ENCODE measurements at regions not wholly inside any gene's neighbourhood (a gene's known extent, or its start where the extent isn't known, plus 50 kb on each side); places are given as distances from the start of the nearest gene placed in this dataset.
"Not testable (repeated sequence)": the region's sequence is repeated elsewhere in the genome, so short reads cannot be mapped to it uniquely, and the experiment has no call there.

DNA sequence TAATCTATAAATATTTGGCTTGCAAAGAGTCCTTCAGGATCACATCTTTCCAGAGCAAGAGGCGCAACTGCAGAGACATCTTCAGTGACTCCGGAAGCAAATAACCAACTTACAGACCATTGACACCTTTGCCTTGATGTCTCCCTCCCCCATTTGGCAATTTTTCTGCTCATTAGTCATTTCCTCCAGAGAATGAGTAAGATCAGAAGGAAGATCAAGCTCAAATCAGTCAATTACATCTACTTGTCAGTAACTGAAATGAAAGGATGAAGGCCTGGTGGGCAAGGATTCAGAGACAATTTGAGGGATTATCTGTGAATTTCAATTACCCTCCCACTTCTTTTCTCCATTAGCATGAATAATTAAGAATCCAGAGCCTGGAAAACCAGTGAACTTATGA lies 665.6 kb upstream of the CPEB2 start:
- DNase-seq: no peak

DNA sequence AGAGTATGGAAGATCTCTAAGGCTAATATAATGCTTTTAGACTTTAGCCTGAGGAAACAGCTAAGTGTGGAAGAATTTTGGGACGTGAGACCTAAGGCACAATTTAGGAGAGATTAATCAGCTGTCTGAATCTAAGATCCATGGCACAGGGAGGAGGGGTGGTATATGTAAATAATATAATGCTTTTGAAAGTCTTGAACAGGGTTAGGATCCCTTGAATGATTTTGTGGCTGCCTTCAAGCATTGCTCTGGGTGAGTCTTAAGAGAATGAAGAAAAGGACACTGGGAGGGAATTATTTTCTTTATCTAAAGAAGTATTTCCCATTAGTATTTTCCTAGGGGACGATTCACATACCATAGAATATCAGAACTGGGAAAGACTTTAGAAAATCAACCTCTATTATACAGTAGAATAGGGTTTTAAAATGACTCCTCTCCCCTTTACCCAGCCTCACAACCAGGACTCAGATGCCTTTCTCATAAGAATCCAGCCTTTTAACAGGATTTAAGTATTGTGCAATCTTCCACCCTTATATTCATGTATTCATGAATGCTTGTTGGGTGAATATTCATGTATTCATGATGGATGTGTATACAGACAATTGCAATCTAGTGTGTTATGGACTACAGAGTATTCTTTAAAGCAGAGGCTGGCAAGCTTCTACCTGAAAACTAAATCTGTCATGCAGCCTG lies 664.2 kb upstream of the CPEB2 start:
- no peak for DNase-seq

DNA sequence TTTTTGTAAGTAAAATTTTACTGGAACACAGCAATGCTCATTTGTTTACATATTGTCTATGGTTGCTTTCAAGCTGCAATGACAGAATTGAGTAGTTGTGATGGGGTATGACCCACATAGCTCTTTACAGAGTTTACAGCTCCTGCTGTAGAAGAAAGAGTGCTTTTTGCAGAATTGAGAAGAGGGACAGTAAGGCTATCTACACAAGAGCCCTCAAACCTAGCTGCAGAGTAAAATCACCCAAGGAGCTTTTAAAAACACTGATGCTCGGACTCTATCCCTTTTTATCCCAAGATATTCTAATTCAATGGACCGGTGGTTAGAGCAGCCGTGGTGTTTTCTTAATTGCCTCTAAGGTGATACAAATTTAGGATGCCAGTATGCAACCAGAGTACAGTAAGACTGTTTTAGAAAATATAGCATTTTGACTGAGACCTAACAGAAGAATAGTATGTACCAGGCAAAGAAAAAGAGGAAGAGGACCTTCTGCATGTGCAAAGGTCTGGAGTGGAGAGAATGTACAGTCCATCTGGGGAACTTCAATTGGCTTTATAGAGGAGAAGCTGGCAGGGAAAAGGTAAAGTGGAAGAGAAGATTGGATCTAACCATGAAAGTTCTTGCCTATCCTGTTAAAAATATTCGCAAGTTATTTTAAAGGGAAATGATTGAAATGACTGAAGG lies 663.6 kb upstream of the CPEB2 start:
- DNase-seq: no peak

DNA sequence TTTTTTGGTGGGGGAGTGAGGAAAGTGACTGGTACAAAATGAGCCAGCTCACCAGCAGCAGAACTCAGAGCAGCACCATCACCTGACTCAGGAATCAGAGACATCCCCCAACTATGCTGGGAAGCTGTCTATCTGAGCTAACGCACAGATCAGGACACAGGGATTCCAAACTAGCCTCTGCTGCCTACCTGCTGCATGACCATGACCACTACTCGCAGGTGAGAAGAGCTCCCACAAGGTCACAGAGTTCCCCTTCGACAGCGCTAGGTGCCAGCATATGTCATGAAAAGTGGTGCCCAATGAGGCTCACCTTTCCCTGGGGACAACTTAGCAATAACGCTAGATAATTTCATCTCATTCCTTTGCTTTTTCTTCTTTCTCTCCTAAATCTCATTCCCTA lies 662.6 kb upstream of the CPEB2 start:
- no peak for DNase-seq

DNA sequence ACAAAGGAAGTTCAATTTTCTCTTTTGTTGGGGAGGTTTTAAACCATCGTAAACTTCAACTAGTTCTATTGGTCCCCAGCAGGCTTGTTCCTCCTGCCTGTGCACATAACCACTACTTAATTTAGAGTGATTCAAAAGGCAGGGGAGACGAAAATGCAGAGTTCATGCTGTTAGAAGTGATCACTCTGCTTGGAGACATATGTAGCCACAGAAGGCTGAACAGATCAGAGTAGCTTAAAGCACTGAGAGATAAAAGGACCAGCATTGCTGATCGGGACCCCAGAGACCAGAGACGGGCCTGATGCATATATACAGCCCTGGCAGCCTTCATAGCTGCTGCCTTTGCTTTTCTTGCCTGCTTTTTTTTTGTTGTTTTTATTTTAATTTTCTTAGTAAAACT lies 662.0 kb upstream of the CPEB2 start:
- DNase-seq: no peak

DNA sequence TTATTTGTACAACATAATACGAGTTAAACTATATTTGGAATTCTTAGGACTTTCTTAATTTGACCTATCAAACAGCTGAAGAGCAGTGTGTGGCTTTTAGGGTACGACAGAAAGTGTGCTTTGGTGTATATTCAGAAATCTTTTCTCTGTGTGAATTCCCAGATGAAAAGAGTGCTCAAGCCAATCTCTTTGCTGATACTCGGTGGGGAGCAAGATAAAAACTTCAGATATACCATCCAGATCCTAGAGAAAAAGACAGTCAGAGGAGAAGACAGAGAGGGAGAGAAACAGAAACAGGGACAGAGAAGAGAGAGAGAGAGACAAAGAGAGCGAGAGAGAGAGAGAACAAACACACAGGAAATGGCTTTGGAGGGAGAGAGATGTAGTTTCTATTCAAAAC lies 658.3 kb upstream of the CPEB2 start:
- no peak for DNase-seq

DNA sequence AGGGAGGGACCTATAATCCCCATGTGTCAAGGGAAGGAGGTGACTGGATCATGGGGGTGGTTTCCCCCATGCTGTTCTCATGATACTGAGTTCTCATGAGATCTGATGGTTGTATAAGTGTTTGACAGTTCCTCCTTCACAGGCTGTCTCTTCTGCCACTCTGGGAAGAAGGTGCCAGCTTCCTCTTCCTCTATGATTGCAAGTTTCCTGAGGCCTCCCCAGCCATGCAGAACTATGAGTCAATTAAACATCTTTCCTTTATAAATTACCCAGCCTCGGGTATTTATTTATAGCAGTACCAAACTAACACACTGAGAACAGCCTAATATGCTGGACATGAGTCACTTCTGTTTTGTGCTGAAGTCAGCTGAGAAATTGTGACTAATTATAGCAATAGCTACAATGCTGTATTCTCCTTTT lies 656.9 kb upstream of the CPEB2 start:
- no peak for DNase-seq

DNA sequence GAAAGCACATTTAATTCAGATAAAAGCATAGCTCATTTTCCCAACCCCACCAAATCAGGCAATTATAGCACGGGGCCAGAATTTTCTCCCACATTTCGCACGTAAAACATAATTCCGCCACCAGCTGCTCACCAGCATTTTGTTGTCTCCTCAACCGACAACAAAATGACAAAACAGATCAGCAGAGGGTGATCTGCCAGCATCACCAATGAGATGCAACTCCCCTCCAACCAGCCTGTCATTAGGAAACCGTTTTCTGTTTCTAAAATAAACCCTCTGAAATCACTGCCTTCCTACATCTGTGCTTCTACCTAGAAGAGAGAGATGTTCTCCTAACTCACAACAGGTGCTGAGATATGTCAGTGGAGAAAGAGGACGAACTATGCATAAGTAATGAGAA lies 654.8 kb upstream of the CPEB2 start:
- no peak for DNase-seq

DNA sequence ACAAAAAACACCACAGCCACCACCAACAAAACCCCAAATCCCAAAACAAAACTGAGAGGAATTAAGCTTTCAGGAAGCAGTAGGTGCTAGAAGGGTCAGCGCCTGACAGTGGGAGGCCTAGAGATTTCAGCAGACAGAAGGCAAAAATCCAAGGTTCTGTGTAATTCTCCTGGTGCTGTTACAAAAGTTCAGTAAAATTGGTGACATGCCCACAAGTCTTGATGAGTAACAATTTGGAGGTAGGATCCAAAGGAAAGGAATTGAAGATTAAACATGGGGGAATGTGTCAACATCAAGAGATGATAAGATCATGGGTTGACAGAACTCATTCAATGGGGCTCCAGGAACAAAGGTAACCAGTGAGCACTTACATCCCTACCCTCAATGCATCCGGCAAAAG lies 653.8 kb upstream of the CPEB2 start:
- no peak for DNase-seq

DNA sequence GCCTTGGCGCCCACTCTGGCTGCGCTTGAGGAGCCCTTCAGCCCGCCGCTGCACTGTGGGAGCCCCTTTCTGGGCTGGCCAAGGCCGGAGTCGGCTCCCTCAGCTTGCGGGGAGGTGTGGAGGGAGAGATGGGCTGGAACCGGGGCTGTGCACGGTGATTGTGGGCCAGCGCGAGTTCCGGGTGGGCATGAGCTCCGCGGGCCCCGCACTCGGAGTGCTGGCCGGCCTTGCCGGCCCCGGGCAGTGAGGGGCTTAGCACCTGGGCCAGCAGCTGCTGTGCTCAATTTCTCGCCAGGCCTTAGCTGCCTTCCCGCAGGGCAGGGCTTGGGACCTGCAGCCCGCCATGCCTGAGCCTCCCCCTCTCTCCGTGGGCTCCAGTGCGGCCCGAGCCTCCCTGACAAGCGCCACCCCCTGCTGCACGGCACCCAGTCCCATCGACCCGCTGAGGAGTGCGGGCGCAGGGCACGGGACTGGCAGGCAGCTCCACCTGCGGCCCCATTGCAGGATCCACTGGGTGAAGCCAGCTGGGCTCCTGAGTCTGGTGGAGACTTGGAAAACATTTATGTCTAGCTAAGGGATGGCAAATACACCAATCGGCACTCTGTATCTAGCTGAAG lies 643.6 kb upstream of the CPEB2 start:
- DNase-seq: not testable (repeated sequence)

DNA sequence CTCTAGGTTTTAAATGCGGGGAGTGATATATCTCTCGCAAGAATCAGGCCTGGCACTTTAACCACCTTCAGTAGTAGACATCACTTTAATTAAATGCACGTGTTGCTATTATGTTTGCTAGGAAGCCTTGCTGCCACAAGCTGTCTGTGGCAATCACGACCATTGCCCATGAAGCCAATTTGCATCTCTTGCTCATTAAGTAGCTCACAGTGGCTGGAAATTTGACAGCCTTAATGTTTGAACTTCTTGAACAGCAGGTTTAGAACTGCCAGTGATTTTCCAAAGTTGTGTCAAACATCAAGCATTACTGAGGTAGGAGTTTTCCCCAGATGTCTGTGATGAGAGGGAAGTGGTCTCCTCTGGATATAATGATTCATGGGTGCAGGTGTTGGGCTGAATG lies 642.3 kb upstream of the CPEB2 start:
- DNase-seq: no peak

DNA sequence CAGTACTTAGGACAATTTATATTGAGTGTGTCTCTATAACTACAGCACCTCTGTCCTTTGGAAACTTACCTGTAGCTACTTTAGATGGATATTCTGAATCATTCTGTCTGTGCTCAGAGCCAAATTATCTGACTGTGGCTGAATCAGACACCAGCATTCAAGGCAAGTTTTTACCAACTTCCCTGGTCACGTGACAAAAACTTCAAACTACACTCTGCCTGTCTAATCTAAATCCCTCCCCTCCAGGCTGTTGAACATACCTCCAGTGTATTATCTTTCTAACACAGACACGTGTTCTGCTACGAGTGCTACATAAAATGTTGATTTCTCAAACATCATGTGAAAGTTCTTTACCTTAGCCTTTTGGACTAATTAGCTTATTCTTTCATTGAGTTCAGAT lies 641.2 kb upstream of the CPEB2 start:
- DNase-seq: no peak

DNA sequence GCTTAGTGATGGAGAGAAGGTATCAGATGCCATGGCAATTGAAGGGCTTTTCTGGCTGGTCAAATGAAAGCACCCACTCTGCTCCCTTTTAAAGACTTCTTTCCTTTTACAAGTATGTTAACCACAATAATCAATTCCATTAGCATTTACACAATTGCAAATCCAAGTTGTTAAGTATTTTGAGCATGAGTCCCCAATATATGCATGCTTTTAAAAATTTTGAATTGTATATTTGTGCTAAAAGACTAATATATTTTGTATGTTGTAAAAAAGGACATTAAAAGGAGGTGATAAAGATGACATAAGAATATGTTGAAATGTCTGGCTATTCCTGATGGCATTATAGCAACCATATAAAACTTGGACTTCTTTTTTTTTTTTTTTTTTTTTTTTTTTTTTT lies 639.9 kb upstream of the CPEB2 start:
- DNase-seq: no peak

DNA sequence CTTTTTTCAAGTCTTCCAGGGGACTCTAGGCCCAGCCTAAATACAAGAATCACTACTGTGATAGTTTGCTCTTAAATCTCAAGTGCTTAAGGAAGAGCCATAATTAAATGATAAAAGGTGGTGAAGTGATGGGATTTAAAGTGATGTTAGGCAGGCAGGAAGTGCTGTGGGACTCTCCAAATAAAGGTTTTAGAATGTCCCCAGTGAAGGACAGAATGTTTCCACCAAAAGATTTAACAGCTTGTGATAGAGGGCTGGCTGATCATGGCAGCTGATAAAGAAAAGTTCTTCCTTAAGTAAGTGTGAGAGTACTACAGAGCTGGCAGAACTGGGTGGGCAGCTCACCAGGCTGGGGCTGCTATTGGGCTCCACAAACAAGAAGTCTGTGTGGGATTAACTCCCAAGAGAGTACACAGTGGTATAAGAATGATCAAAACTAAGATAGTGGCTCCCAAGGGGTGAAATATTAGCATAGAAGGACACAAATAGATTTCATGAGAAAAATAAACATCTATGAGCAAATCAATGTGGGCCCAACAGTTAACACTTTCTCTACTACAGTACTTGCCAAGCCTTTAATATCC lies 637.2 kb upstream of the CPEB2 start:
- no peak for DNase-seq

DNA sequence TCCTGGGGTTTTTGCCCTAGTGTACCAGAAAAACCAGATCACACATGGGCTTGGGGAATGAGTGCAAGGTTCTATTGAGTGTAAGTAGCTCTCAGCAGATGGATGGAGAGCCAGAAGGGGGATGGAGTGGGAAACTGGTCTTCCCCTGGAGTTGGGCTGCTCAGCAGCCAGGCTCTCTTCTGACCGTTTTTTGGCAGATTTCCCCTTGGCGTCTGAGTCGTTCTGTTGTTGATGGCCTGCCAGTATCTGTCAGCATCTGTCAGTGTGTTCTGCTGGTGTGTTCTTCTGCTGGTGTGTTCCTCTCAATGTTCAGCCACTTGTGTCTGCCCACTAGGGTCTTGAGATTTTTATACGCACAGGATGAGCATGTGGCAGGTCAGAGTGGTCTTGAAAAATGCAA lies 633.9 kb upstream of the CPEB2 start:
- no peak for DNase-seq

DNA sequence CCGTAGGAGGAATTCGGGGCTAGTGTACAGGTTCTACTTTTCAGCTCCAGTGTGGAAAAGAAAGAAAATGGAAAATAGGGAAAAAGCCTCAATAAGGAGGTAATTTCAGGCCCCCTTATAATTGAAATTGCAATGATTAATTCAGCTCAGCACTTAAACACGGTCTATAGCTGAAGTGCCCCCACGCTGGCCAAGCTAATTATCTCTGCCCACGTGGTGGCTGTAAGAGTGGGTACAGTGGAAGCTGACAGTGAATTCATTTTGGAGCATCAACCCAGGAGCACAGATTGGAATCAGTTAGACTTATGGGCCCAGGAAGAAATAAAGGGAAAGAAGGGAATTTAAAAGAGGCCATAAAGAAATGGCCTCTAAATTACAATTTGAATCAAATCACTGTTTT lies 631.1 kb upstream of the CPEB2 start:
- no peak for DNase-seq

DNA sequence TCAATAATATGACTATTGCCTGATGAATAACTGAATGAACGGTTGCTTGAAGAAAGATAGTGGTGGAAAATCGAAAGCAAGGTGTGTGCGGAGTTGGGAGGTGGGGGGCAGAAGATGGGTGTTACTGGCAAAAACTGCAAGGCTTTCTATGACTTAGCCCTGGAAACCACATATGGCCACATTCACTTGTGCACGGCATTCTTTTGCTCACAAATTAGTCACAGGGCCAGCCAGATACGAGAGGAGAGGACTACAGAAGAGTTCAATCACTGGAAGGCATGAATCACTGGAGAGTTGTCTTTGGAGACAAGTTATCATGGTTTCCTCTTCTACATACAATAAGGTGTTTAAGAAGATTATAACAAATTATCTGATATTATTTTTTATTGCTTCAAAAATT lies 626.5 kb upstream of the CPEB2 start:
- no peak for DNase-seq

DNA sequence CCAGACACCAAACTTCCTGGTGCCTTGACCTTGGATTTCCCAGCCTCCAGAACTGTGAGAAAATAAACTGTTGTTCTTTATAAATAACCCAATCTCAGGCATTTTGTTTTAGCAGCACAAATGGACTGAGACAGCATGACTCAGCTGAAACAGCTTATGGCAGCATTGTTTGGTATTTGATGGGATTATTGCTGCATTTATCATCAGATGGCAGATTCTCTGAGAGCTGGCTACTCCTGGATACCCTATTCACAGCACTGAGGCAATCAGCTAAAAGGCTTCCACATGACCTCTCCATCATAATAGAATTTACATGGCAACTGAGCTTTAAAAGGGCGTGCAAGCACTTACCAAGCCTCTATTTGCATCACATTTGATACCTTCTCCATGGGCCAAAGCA lies 623.1 kb upstream of the CPEB2 start:
- no peak for DNase-seq

DNA sequence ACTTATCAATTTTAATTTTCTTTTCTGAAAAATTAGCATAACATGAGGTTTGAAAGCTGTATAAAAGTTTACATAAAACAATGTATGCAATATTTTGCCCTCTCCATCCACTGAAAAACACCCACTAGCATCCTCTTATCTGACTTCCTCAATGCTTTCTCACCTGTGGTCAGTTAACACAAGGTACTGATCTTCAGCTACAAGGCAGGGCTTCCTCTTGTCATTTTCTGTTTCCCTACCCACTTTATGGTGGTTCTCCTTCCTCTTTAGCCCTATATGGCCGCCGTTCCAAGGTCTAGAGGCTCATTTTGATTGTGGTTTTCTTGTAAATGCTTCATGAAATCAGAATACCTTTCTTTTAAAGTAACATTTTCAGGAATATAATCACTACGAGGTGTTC lies 618.6 kb upstream of the CPEB2 start:
- DNase-seq: no peak

DNA sequence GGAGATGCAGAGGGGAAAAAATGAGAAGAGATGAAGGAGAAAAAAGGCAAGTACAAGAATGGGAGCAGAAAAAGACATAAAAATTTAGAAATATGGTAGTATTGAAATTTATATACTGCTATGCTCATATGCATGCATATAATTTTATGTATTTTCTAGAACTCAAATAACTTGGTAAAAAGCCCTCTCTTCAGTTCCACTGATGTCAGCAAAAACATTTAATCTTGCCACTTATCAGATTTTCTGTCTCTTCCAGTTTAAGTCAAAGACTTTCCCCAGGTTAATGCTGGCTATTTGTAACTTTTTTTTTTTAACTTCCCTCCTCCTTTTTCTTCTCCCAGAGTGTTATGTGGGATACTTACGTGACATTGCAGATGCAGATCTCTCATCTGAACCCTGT lies 617.5 kb upstream of the CPEB2 start:
- DNase-seq: no peak

DNA sequence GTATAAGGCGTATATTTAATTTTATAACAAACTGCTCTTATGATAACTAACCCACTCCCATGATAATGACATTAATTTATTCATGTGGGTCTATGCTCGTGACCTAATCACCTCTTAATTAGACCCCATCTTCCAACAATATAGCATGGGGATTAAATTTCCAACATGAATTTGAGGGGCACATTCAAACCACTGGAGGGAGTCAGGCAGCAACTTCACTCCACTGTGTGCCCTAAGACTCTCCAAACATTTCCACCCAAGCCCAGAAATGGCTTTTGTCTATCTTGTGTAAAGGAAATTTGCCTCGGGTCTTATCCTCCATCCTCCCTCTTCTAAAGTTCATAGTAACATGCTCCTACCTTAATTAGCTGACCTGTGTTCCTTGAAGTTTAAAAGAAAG lies 616.1 kb upstream of the CPEB2 start:
- no peak for DNase-seq

DNA sequence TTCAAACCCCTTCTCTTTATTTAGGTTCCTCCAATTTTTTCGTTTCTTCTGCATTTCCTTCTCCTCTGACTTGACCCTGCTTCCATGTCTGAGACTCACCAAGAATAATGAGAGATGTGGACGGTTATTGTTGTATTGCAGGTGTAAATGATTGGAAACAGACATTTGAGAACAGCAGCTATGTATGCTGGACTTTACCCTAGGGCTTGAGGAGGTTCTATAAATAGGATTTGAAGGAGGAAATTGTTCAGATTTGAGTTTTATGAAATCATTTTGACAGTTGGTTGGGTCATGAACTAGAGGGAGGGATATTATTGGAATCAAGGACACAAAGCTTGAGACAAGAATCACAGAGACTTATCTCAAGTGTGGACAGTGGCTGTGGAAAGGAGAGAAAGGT lies 614.6 kb upstream of the CPEB2 start:
- no peak for DNase-seq

DNA sequence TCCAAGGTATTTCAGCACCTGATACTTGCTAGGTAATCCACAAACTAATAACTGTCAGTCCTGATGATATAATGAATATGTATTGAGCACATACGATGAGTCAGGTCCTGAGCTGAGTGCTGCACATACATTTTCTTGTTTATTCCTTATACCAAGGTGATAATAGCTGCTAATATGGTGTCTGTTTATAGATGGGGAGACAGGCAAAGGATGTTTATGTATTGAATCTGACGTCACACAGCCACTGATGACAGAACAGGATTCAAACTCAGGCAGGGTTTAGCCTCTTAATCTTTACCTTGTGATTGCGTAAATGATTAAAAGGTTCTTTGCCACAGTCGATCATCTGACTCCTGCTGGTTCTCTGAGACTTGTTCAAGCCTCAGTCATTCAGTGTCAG lies 609.9 kb upstream of the CPEB2 start:
- DNase-seq: no peak

DNA sequence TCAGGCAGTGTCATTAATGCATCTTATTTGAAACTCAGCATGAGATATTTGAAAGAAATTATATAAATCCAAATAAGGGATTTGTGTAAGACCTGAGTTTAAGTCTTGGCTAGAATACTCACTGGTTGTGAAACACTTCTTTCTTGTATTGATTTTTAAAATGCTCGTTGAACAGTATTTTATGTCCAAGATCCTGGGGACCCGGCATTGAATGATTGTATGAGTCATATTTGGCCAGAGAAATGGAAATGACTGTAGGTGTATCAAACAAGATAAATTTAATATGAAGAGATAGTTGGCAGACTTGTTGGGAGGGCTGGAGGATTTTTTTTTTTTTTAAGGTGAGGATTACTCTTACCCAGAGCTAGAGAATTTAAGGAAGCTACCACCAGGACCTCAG lies 606.1 kb upstream of the CPEB2 start:
- no peak for DNase-seq
